ENCODE measurements at regions not wholly inside any gene's neighbourhood (a gene's known extent, or its start where the extent isn't known, plus 50 kb on each side); places are given as distances from the start of the nearest gene placed in this dataset.

GRCh38 chr2:215793747-215794595, 219.4 kb downstream of the MREG start:
- WGBS, 2 donors: 37 to 60% methylated on average over 3 of the region's 3 CpGs
- DNase-seq: no peak
- H3K36me3 ChIP-seq: no peaks in the 10 kb centered on the region
- H3K9me3 ChIP-seq: no peaks in the 10 kb centered on the region
- intact Hi-C loops (cut with DNase I): no loop called here
- peaks cover 0 to 14% (median 9%) of the 10 kb centered on the region in 3 donors for H3K4me1 ChIP-seq
- H3K27ac ChIP-seq: peak overlapping the region in 3 of 4 donors; percentile 34 to 54 (median 36)
- TF ChIP-seq CTCF (IDR thresholded peaks at IDR 0.05) (no peak), POLR2A (IDR thresholded peaks at IDR 0.05) (no peak)
- H3K27me3 ChIP-seq: no peaks in the 10 kb centered on the region
- H3K4me3 ChIP-seq: no peak overlapping the region

GRCh38 chr2:215791481-215791937, 221.8 kb downstream of the MREG start:
- TF ChIP-seq CTCF (IDR thresholded peaks at IDR 0.05): no peak
- TF ChIP-seq POLR2A (IDR thresholded peaks at IDR 0.05): no peak
- 79 to 89% methylated on average over 4 of the region's 4 CpGs for WGBS, 2 donors
- no peaks in the 10 kb centered on the region for H3K36me3 ChIP-seq

GRCh38 chr2:215790523-215791421, 222.6 kb downstream of the MREG start:
- intact Hi-C loops (cut with DNase I): no loop called here
- Histone ChIP-seq H3K27me3 (no peaks in the 10 kb centered on the region), H3K4me1 (peaks cover 0 to 11% (median 9%) of the 10 kb centered on the region in 3 donors), H3K4me3 (no peak overlapping the region), H3K27ac (peak overlapping the region in 2 of 4 donors; percentile 19 to 34), H3K9me3 (no peaks in the 10 kb centered on the region), H3K36me3 (no peaks in the 10 kb centered on the region)
- no peak for DNase-seq
- 60 to 62% methylated on average over 5 to 6 of the region's 6 CpGs for WGBS, 2 donors
- no peak for TF ChIP-seq CTCF (IDR thresholded peaks at IDR 0.05)
- no peak for TF ChIP-seq POLR2A (IDR thresholded peaks at IDR 0.05)

More at GRCh38 chr2:215791481-215791937, 221.8 kb downstream of the MREG start:
- Histone ChIP-seq H3K9me3 (no peaks in the 10 kb centered on the region), H3K4me3 (no peak overlapping the region), H3K4me1 (peaks cover 0 to 14% (median 9%) of the 10 kb centered on the region in 3 donors), H3K27ac (peak overlapping the region in 1 of 4 donors; percentile 34), H3K27me3 (no peaks in the 10 kb centered on the region)
- intact Hi-C loops (cut with DNase I): no loop called here
- DNase-seq: no peak

- TF ChIP-seq POLR2A (IDR thresholded peaks at IDR 0.05) (no peak), CTCF (IDR thresholded peaks at IDR 0.05) (no peak)
- intact Hi-C loops (cut with DNase I): no loop called here
- Histone ChIP-seq H3K4me1 (peaks cover 0 to 5% (median 0%) of the 10 kb centered on the region in 3 donors), H3K27ac (no peak overlapping the region), H3K36me3 (no peaks in the 10 kb centered on the region), H3K27me3 (no peaks in the 10 kb centered on the region), H3K4me3 (no peak overlapping the region), H3K9me3 (no peaks in the 10 kb centered on the region)
- 70 to 87% methylated on average over 5 to 7 of the region's 7 CpGs for whole genome bisulfite sequencing, 2 donors
- DNase-seq: no peak
Observed at GRCh38 chr2:215787565-215788178, 225.7 kb downstream of the MREG start.
